ENCODE measurements at regions not wholly inside any gene's neighbourhood (a gene's known extent, or its start where the extent isn't known, plus 50 kb on each side); places are given as distances from the start of the nearest gene placed in this dataset.

DNA sequence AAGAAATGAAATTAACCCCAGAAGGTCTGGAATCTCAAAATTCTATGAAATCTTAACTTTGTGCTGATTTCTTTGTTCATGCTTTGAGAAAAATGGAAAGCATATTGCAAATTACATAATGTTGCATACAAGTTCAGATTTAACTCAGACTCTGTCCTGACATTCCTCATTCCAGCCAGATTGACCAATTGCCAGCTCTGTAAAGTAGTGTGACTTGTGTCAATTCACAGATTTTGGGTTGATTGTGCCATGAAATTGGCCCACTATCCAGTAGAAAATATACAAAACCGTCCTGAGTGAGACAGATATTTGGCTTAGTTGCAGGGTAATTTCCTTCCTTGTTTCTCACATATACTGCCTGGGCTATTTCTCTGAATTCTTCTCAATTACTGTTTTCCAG lies 1312.6 kb downstream of the ROBO1 start:
- no peak for DNase-seq
- Histone ChIP-seq H3K27ac (ENCODE audit: low read depth in 1 of 2, low read length in 2 of 2) (no peak overlapping the region), H3K36me3 (replicated peaks in 1 of 2; ENCODE audit: control insufficient read depth in 1 of 2, insufficient read depth in 2 of 2, low read length in 2 of 2) (no peaks in the 10 kb centered on the region), H4K20me1 (ENCODE audit: insufficient read depth, low read length) (no peaks in the 10 kb centered on the region), H3K9me3 (replicated peaks in 1 of 2; ENCODE audit: control insufficient read depth in 1 of 2, insufficient read depth in 1 of 2, low read length in 2 of 2) (no peaks in the 10 kb centered on the region), H2AFZ (ENCODE audit: insufficient read depth, low read depth, low read length, poor library complexity, severe bottlenecking) (no peak overlapping the region), H3K79me2 (ENCODE audit: insufficient read depth, low read length) (no peaks in the 10 kb centered on the region), H3K4me1 (ENCODE audit: control insufficient read depth in 1 of 2, insufficient read depth in 2 of 2, low read length in 2 of 2) (no peaks in the 10 kb centered on the region), H3K27me3 (ENCODE audit: control insufficient read depth in 2 of 2, insufficient read depth in 2 of 2, low read length in 2 of 2) (no peaks in the 10 kb centered on the region), H3K9ac (ENCODE audit: insufficient read depth, low read length, poor library complexity, severe bottlenecking) (no peak overlapping the region), H3K4me2 (replicated peaks; ENCODE audit: extremely low read depth, low read length, poor library complexity, severe bottlenecking) (no peak overlapping the region), H3K4me3 (replicated peaks in 1 of 3; ENCODE audit: low read depth in 2 of 3, low read length in 3 of 3) (no peak overlapping the region)
- intact Hi-C loops (cut with micrococcal nuclease) = no loop called here
- H3K9me3 Mint-ChIP-seq = peaks cover 0 to 4% (median 1%) of the 10 kb centered on the region in 7 donors
- TF ChIP-seq, protein P1, sequence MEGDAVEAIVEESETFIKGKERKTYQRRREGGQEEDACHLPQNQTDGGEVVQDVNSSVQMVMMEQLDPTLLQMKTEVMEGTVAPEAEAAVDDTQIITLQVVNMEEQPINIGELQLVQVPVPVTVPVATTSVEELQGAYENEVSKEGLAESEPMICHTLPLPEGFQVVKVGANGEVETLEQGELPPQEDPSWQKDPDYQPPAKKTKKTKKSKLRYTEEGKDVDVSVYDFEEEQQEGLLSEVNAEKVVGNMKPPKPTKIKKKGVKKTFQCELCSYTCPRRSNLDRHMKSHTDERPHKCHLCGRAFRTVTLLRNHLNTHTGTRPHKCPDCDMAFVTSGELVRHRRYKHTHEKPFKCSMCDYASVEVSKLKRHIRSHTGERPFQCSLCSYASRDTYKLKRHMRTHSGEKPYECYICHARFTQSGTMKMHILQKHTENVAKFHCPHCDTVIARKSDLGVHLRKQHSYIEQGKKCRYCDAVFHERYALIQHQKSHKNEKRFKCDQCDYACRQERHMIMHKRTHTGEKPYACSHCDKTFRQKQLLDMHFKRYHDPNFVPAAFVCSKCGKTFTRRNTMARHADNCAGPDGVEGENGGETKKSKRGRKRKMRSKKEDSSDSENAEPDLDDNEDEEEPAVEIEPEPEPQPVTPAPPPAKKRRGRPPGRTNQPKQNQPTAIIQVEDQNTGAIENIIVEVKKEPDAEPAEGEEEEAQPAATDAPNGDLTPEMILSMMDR (IDR thresholded peaks at IDR 0.05) = no peak
- H3K4me3 Mint-ChIP-seq = no peak overlapping the region
- WGBS (ENCODE audit: insufficient coverage) = no CpG with 5 or more reads among the region's 1 CpG
- no peak overlapping the region for H3K27ac Mint-ChIP-seq
- no peaks in the 10 kb centered on the region for H3K36me3 Mint-ChIP-seq
- H3K27me3 Mint-ChIP-seq (ENCODE audit: low read depth in 3 of 3) = no peaks in the 10 kb centered on the region
- H3K4me1 Mint-ChIP-seq = no peaks in the 10 kb centered on the region

DNA sequence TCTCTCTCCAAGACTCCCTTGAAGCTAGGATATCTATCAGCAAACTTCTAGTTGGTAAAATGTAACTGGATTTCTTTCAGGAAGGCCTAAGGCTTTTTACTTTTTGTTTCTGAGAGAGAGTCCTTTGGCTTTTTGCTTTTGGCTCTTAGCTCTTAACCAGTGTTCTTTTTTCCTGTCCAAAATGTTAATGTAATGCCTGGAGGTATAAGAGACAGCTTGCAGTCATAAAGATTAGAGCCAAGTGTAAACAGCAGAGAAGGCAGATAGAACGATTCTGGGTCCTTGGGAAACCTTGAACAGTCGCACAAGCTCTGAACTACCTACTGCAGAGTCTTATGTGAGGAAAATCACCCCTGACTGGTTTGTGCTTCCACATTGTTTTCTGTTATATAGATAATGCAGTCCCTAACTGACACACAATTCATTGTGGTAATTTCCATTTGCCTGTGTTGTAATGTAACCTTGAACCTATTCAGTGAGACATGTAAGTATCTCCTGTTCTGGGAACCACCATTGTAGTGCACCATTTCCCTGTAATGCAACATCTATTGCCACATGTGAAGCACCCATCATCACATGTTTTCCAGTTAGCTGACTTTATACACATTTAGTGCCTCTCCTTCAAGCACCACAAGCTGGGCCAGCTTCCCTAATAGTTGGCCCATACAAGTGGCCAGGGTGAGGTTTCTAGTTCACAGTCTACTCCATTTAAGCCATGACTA lies 1311.9 kb downstream of the ROBO1 start:
- Histone ChIP-seq H3K4me1 (ENCODE audit: control insufficient read depth in 1 of 2, insufficient read depth in 2 of 2, low read length in 2 of 2) (no peaks in the 10 kb centered on the region), H3K9me3 (replicated peaks in 1 of 2; ENCODE audit: control insufficient read depth in 1 of 2, insufficient read depth in 1 of 2, low read length in 2 of 2) (no peaks in the 10 kb centered on the region), H3K27ac (ENCODE audit: low read depth in 1 of 2, low read length in 2 of 2) (no peak overlapping the region), H3K27me3 (ENCODE audit: control insufficient read depth in 2 of 2, insufficient read depth in 2 of 2, low read length in 2 of 2) (no peaks in the 10 kb centered on the region), H4K20me1 (ENCODE audit: insufficient read depth, low read length) (no peaks in the 10 kb centered on the region), H3K4me2 (replicated peaks; ENCODE audit: extremely low read depth, low read length, poor library complexity, severe bottlenecking) (no peak overlapping the region), H3K4me3 (replicated peaks in 1 of 3; ENCODE audit: low read depth in 2 of 3, low read length in 3 of 3) (no peak overlapping the region), H2AFZ (ENCODE audit: insufficient read depth, low read depth, low read length, poor library complexity, severe bottlenecking) (no peak overlapping the region), H3K9ac (ENCODE audit: insufficient read depth, low read length, poor library complexity, severe bottlenecking) (no peak overlapping the region), H3K36me3 (replicated peaks in 1 of 2; ENCODE audit: control insufficient read depth in 1 of 2, insufficient read depth in 2 of 2, low read length in 2 of 2) (no peaks in the 10 kb centered on the region), H3K79me2 (ENCODE audit: insufficient read depth, low read length) (no peaks in the 10 kb centered on the region)
- intact Hi-C loops (cut with micrococcal nuclease) = no loop called here
- H3K9me3 Mint-ChIP-seq = peaks cover 0 to 5% (median 1%) of the 10 kb centered on the region in 7 donors
- H3K27ac Mint-ChIP-seq = no peak overlapping the region
- no peaks in the 10 kb centered on the region for H3K27me3 Mint-ChIP-seq (ENCODE audit: low read depth in 3 of 3)
- DNase-seq = no peak
- H3K4me1 Mint-ChIP-seq = no peaks in the 10 kb centered on the region
- TF ChIP-seq, protein P1 (IDR thresholded peaks at IDR 0.05) = no peak
- no peak overlapping the region for H3K4me3 Mint-ChIP-seq
- H3K36me3 Mint-ChIP-seq = no peaks in the 10 kb centered on the region
- WGBS (ENCODE audit: insufficient coverage) = 60% methylated on average over 1 of the region's 2 CpGs

Measured in CD14-positive monocyte (primary cell).